Activated naive CD4-positive, alpha-beta T cell treated with anti-CD3 and anti-CD28 coated beads, Interleukin-2, amount 50 U/mL, for 72 hours (primary cell): ENCODE measurements at regions not wholly inside any gene's neighbourhood (a gene's known extent, or its start where the extent isn't known, plus 50 kb on each side); places are given as distances from the start of the nearest gene placed in this dataset.
"Not testable (repeated sequence)": the region's sequence is repeated elsewhere in the genome, so short reads cannot be mapped to it uniquely, and the experiment has no call there.

Experiments
- ATAC-seq, 2 donors: fragments of 150-1000 bp; cut with Tn5 transposase; 2 replicates each; pipeline ENCODE4 v1.10.0; 2021; ENCODE audit warnings: mild to moderate bottlenecking in 2 of 2, moderate library complexity in 2 of 2
- DNase-seq, 2 donors: peaks; one replicate each; pipeline ENCODE4 v3.0.0; 2021 to 2022; ENCODE audit warnings: low spot score in 2 of 2
- H3K27ac Mint-ChIP-seq, 2 donors: one replicate each; pipeline ENCODE4 v1.8.0; 2022; ENCODE audit warnings: mild to moderate bottlenecking in 2 of 2, mixed read lengths in 2 of 2
- H3K36me3 Mint-ChIP-seq, 2 donors: one replicate each; pipeline ENCODE4 v1.8.0; 2022; ENCODE audit warnings: mixed read lengths in 2 of 2
- H3K9me3 Mint-ChIP-seq, 2 donors: one replicate each; pipeline ENCODE4 v1.8.0; 2022; ENCODE audit warnings: mixed read lengths in 2 of 2

GRCh38 chr1:112826217-112826944 lies 111.2 kb upstream of the PPM1J start:
- H3K27ac Mint-ChIP-seq = no peak overlapping the region
- ATAC-seq (no peak), DNase-seq (no peak)
- peaks cover 0 to 6% of the 10 kb centered on the region in 2 donors for H3K36me3 Mint-ChIP-seq
- peaks cover 0 to 4% of the 10 kb centered on the region in 2 donors for H3K9me3 Mint-ChIP-seq

GRCh38 chr1:112825563-112826216 lies 110.6 kb upstream of the PPM1J start:
- H3K9me3 Mint-ChIP-seq, H3K27ac Mint-ChIP-seq, ATAC-seq, DNase-seq, H3K36me3 Mint-ChIP-seq: not testable (repeated sequence)

- DNase-seq, H3K27ac Mint-ChIP-seq, H3K9me3 Mint-ChIP-seq, H3K36me3 Mint-ChIP-seq, ATAC-seq: not testable (repeated sequence)
Observed at GRCh38 chr1:112825075-112825474, 109.9 kb upstream of the PPM1J start.

GRCh38 chr1:112821307-112822063 lies 106.4 kb upstream of the PPM1J start:
- H3K27ac Mint-ChIP-seq = not testable (repeated sequence)

GRCh38 chr1:112818990-112819689 lies 104.0 kb upstream of the PPM1J start:
- ATAC-seq = no peak
- peaks cover 0 to 5% of the 10 kb centered on the region in 2 donors for H3K36me3 Mint-ChIP-seq
- no peak for DNase-seq
- no peak overlapping the region for H3K27ac Mint-ChIP-seq
- peaks cover 0 to 3% of the 10 kb centered on the region in 2 donors for H3K9me3 Mint-ChIP-seq

More at GRCh38 chr1:112821307-112822063, 106.4 kb upstream of the PPM1J start:
- not testable (repeated sequence) for DNase-seq, H3K36me3 Mint-ChIP-seq, ATAC-seq, H3K9me3 Mint-ChIP-seq

- Mint-ChIP-seq H3K9me3 (no peaks in the 10 kb centered on the region), H3K27ac (no peak overlapping the region), H3K36me3 (no peaks in the 10 kb centered on the region)
- DNase-seq (no peak), ATAC-seq (no peak)
Observed at GRCh38 chr1:112817555-112818373, 102.6 kb upstream of the PPM1J start.

GRCh38 chr1:112815376-112815775 lies 100.2 kb upstream of the PPM1J start:
- Mint-ChIP-seq H3K9me3 (no peaks in the 10 kb centered on the region), H3K36me3 (no peaks in the 10 kb centered on the region), H3K27ac (no peak overlapping the region)
- no peak for ATAC-seq
- DNase-seq = no peak

- not testable (repeated sequence) for DNase-seq
Observed at GRCh38 chr1:112814645-112815044, 99.5 kb upstream of the PPM1J start.

GRCh38 chr1:112808861-112809684 lies 93.9 kb upstream of the PPM1J start:
- ATAC-seq (peak; percentile 88 to 92), DNase-seq (peak; percentile 61 to 77)
- Mint-ChIP-seq H3K36me3 (no peaks in the 10 kb centered on the region), H3K9me3 (no peaks in the 10 kb centered on the region), H3K27ac (no peak overlapping the region)

More at GRCh38 chr1:112814645-112815044, 99.5 kb upstream of the PPM1J start:
- H3K36me3 Mint-ChIP-seq, ATAC-seq, H3K27ac Mint-ChIP-seq, H3K9me3 Mint-ChIP-seq: not testable (repeated sequence)

GRCh38 chr1:112807999-112808398 lies 92.9 kb upstream of the PPM1J start:
- no peak for DNase-seq
- no peak for ATAC-seq
- Mint-ChIP-seq H3K9me3 (no peaks in the 10 kb centered on the region), H3K27ac (no peak overlapping the region), H3K36me3 (no peaks in the 10 kb centered on the region)

GRCh38 chr1:112807117-112807516 lies 92.0 kb upstream of the PPM1J start:
- DNase-seq (no peak), ATAC-seq (no peak)
- Mint-ChIP-seq H3K36me3 (no peaks in the 10 kb centered on the region), H3K27ac (no peak overlapping the region), H3K9me3 (no peaks in the 10 kb centered on the region)

GRCh38 chr1:112806090-112806642 lies 91.0 kb upstream of the PPM1J start:
- Mint-ChIP-seq H3K36me3 (no peaks in the 10 kb centered on the region), H3K27ac (no peak overlapping the region), H3K9me3 (no peaks in the 10 kb centered on the region)
- no peak for DNase-seq
- no peak for ATAC-seq

GRCh38 chr1:112805155-112805853 lies 90.2 kb upstream of the PPM1J start:
- Mint-ChIP-seq H3K9me3 (no peaks in the 10 kb centered on the region), H3K36me3 (no peaks in the 10 kb centered on the region), H3K27ac (no peak overlapping the region)
- ATAC-seq (no peak), DNase-seq (no peak)

GRCh38 chr1:112803906-112804762 lies 89.0 kb upstream of the PPM1J start:
- H3K9me3 Mint-ChIP-seq = no peaks in the 10 kb centered on the region
- DNase-seq (peak in 1 of 2 donors; percentile 62), ATAC-seq (peak; percentile 88 to 96)
- peak overlapping the region in 1 of 2 donors; percentile 24 for H3K27ac Mint-ChIP-seq
- H3K36me3 Mint-ChIP-seq = no peaks in the 10 kb centered on the region
